Ascending aorta (tissue), 2 donors: ENCODE measurements at regions not wholly inside any gene's neighbourhood (a gene's known extent, or its start where the extent isn't known, plus 50 kb on each side); places are given as distances from the start of the nearest gene placed in this dataset.

Source experiments
- DNase-seq, 2 donors: peaks; one replicate each; pipeline ENCODE4 v3.0.0-alpha.2; 2019; ENCODE audit warnings: low spot score in 2 of 2
- H3K27ac ChIP-seq, 2 donors: fragments of 200-600 bp; sonication (generic); one replicate each; pipeline ENCODE4 v1.5.1; 2016 to 2017; ENCODE audit warnings: mild to moderate bottlenecking in 1 of 2
- H3K27me3 ChIP-seq: fragments of 200-600 bp; sonication (generic); one replicate; pipeline ENCODE4 v1.5.1; 2017
- H3K36me3 ChIP-seq, 2 donors: fragments of 200-600 bp; sonication (generic); one replicate each; pipeline ENCODE4 v1.5.1; 2016
- H3K4me1 ChIP-seq, 2 donors: fragments of 200-600 bp; sonication (generic); one replicate each; pipeline ENCODE4 v1.5.1; 2016 to 2017; ENCODE audit warnings: mild to moderate bottlenecking in 1 of 2
- H3K4me3 ChIP-seq, 2 donors: fragments of 200-600 bp; sonication (generic); one replicate each; pipeline ENCODE4 v1.5.1; 2016 to 2017; ENCODE audit warnings: mild to moderate bottlenecking in 1 of 2
- H3K9me3 ChIP-seq, 2 donors: fragments of 200-600 bp; sonication (generic); one replicate each; pipeline ENCODE4 v1.5.1; 2016
- CTCF ChIP-seq, 3 experiments: fragments of 200-600 bp in 2 of 3; fragments of 450-650 bp in 1 of 3; sonication (generic) in 2 of 3; IDR thresholded peaks; one replicate each; pipeline ENCODE4 v1.5.1; 2016 to 2019; ENCODE audit warnings: antibody characterized with exemption in 3 of 3, mild to moderate bottlenecking in 1 of 3, moderate library complexity in 1 of 3
- intact Hi-C: fragments of 100-400 bp; cut with DNase I; formaldehyde crosslinking; loops from one replicate; pipeline ENCODE4 v1.15.1; 2023

DNA sequence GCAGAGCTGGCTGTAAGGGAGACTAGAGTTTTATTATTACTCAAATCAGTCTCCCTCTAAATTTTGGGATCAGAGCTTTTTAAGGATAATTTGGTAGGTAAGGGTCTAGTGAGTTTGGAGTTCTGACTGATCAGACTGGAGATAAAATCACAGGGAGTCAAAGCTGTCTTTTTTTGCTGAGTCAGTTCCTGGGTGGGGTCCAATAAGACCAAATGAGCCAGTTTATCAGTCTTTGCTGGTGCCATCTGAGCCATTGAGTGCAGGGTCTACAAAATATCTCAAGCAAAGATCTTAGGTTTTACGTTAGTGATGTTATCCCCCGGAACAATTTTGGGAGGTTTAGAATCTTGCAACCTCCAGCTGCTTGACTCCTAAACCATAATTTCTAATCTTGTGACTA is 935.1 kb upstream of the RAG2 start:
- intact Hi-C loops: no loop called here
- no peak for DNase-seq
- TF ChIP-seq CTCF (IDR thresholded peaks at IDR 0.05): no peak
- Histone ChIP-seq H3K9me3 (no peaks in the 10 kb centered on the region), H3K27me3 (no peaks in the 10 kb centered on the region), H3K27ac (no peak overlapping the region), H3K4me3 (no peak overlapping the region), H3K36me3 (no peaks in the 10 kb centered on the region), H3K4me1 (no peaks in the 10 kb centered on the region)

GRCh38 chr11:37532271-37532670 is 934.2 kb upstream of the RAG2 start:
- intact Hi-C loops: no loop called here
- H3K9me3 ChIP-seq: no peaks in the 10 kb centered on the region
- TF ChIP-seq CTCF (IDR thresholded peaks at IDR 0.05): no peak
- no peak overlapping the region for H3K27ac ChIP-seq
- H3K4me3 ChIP-seq: no peak overlapping the region
- H3K4me1 ChIP-seq: no peaks in the 10 kb centered on the region
- H3K27me3 ChIP-seq: no peaks in the 10 kb centered on the region
- no peak for DNase-seq
- H3K36me3 ChIP-seq: no peaks in the 10 kb centered on the region

DNA sequence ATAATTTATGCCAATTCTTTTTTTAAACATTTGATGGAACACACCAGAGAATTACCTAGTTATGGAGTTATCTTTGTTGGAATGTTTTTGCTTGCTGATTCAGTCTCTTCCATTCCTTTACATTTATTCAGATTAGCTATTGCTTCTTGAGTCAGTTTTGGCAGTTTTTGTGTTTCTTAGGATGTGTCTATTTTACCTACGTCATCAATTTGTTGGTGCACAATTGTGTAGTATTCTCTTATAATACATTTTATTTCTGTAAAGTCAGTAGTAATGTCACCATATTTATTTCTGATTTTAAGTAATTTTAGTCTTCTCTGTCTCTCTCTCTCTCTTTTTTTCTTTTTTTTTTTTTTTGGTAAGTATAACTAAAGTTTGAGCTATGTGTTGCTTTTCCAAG is 929.5 kb upstream of the RAG2 start:
- intact Hi-C loops: no loop called here
- DNase-seq: no peak

DNA sequence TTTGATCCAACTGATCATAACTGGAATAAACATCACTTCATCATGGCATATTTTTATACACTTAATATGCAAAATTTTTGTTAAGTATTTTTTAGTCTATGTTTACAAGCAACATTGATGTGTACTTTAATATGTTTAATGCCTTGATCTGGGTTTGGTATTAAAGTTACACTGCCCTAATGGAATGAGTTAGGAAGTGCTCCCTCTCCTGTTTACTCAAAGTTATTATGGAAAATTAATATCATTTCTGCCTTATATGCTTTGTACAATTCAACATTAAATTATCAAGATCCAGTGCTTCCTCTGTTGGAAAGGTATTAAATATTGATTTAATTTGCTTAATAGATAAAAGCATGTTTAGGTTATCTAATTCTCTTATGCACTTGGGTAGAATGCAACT is 927.3 kb upstream of the RAG2 start:
- intact Hi-C loops: no loop called here
- Histone ChIP-seq H3K27ac (no peak overlapping the region), H3K36me3 (no peaks in the 10 kb centered on the region), H3K4me3 (no peak overlapping the region), H3K27me3 (no peaks in the 10 kb centered on the region), H3K4me1 (no peaks in the 10 kb centered on the region), H3K9me3 (no peaks in the 10 kb centered on the region)
- no peak for DNase-seq
- TF ChIP-seq CTCF (IDR thresholded peaks at IDR 0.05): no peak

More for the DNA sequence above, 929.5 kb upstream of the RAG2 start:
- Histone ChIP-seq H3K9me3 (no peaks in the 10 kb centered on the region), H3K27me3 (no peaks in the 10 kb centered on the region), H3K27ac (no peak overlapping the region), H3K4me3 (no peak overlapping the region), H3K4me1 (no peaks in the 10 kb centered on the region), H3K36me3 (no peaks in the 10 kb centered on the region)
- TF ChIP-seq CTCF (IDR thresholded peaks at IDR 0.05): no peak

DNA sequence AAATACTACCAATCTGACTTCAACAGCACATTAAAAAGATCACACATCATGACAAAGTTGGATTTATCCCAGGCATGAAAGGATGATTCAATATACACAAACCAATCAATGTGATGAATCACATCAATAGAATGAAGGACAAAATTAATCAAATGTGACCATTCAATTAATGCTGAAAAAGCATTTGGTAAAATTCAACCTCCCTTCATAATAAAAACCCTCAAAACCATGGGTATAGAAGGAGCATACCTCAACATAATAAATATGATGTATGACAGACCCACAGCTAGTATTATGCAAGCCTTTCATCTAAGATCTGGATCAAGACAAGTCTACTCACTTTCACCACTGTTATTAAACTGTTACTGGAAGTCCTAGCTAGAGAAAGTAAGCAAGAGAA is 921.7 kb upstream of the RAG2 start:
- H3K4me3 ChIP-seq: no peak overlapping the region
- no peaks in the 10 kb centered on the region for H3K4me1 ChIP-seq
- H3K27ac ChIP-seq: no peak overlapping the region
- peaks cover 0 to 5% of the 10 kb centered on the region in 2 donors for H3K9me3 ChIP-seq
- intact Hi-C loops: no loop called here
- no peak for DNase-seq
- TF ChIP-seq CTCF (IDR thresholded peaks at IDR 0.05): no peak
- H3K27me3 ChIP-seq: no peaks in the 10 kb centered on the region
- H3K36me3 ChIP-seq: no peaks in the 10 kb centered on the region

GRCh38 chr11:37512156-37512780 is 914.2 kb upstream of the RAG2 start:
- Histone ChIP-seq H3K27me3 (no peaks in the 10 kb centered on the region), H3K4me3 (no peak overlapping the region), H3K9me3 (peaks cover 0 to 2% of the 10 kb centered on the region in 2 donors), H3K36me3 (no peaks in the 10 kb centered on the region), H3K4me1 (no peaks in the 10 kb centered on the region), H3K27ac (no peak overlapping the region)
- no peak for TF ChIP-seq CTCF (IDR thresholded peaks at IDR 0.05)
- no peak for DNase-seq
- intact Hi-C loops: no loop called here
